HEK293T (cell line): ENCODE measurements at regions not wholly inside any gene's neighbourhood (a gene's known extent, or its start where the extent isn't known, plus 50 kb on each side); places are given as distances from the start of the nearest gene placed in this dataset.

Experiments used
- BHLHE40 ChIP-seq: fragments of 450-650 bp; IDR thresholded peaks from 2 replicates; pipeline ENCODE4 v1.6.1; 2016; ENCODE audit warnings: mild to moderate bottlenecking, moderate library complexity, borderline replicate concordance
- ELF4 ChIP-seq: fragments of 450-650 bp; IDR thresholded peaks from 2 replicates; pipeline ENCODE4 v1.6.1; 2017; ENCODE audit warnings: antibody characterized with exemption
- FOXM1 ChIP-seq: fragments of 450-650 bp; IDR thresholded peaks from 2 replicates; pipeline ENCODE4 v1.6.1; 2017; ENCODE audit warnings: mild to moderate bottlenecking, borderline replicate concordance
- SUZ12 ChIP-seq: fragments of 450-650 bp; IDR thresholded peaks from 2 replicates; pipeline ENCODE4 v1.6.1; 2016; ENCODE audit warnings: mild to moderate bottlenecking
- TARDBP ChIP-seq: fragments of 450-650 bp; IDR thresholded peaks from 2 replicates; pipeline ENCODE4 v1.6.1; 2016
- ZNF384 ChIP-seq: fragments of 450-650 bp; IDR thresholded peaks from 2 replicates; pipeline ENCODE4 v1.6.1; 2016

DNA sequence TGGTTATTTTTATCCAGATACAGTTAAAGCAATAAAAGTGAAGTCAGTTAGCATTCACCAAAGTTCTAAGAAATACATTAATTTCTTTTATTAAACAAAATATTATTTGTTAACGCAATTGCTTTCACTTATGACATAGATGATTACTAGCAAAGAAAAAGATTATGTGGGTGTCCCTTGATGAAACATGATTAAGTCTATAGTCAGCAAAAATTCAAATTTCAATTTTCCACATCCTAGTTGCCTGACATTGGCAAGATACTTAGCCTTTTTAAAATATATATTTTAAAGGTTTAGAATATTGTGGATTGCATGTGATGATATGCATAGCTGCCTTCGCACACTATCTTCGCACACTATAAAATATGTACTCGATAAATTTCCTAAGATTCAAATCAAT, 1780.5 kb upstream of the MIR17HG start:
- TF ChIP-seq ELF4 (no peak), TARDBP (no peak), SUZ12 (no peak), BHLHE40 (no peak), ZNF384 (no peak), FOXM1 (no peak)
